Coronary artery (tissue), 2 donors: ENCODE measurements at regions not wholly inside any gene's neighbourhood (a gene's known extent, or its start where the extent isn't known, plus 50 kb on each side); places are given as distances from the start of the nearest gene placed in this dataset.

ENCODE experiments used
- DNase-seq: peaks from one replicate; pipeline ENCODE4 v3.0.0-alpha.2; 2017; ENCODE audit warnings: low spot score
- H3K27ac ChIP-seq, 2 donors: fragments of 200-600 bp; sonication (generic); one replicate each; pipeline ENCODE4 v1.5.1; 2016 to 2019
- H3K4me3 ChIP-seq: fragments of 200-600 bp; sonication (generic); 2 replicates; pipeline ENCODE4 v1.5.1; 2016; ENCODE audit warnings: mild to moderate bottlenecking, moderate library complexity
- CTCF ChIP-seq: fragments of 200-600 bp; sonication (generic); IDR thresholded peaks from one replicate; pipeline ENCODE4 v1.5.1; 2019; ENCODE audit warnings: antibody characterized with exemption

GRCh38 chr2:39534095-39534711 is 97.1 kb upstream of the MAP4K3 start:
- TF ChIP-seq CTCF, result no peak
- H3K27ac ChIP-seq, result no peak overlapping the region
- DNase-seq, result no peak
- no peak overlapping the region for H3K4me3 ChIP-seq

GRCh38 chr2:39535636-39536185 is 98.6 kb upstream of the MAP4K3 start:
- TF ChIP-seq CTCF, result no peak

GRCh38 chr2:39537150-39537549 is 100.1 kb upstream of the MAP4K3 start:
- DNase-seq, result no peak
- Histone ChIP-seq H3K4me3 (no peak overlapping the region), H3K27ac (no peak overlapping the region)
- no peak for TF ChIP-seq CTCF

More at GRCh38 chr2:39535636-39536185, 98.6 kb upstream of the MAP4K3 start:
- no peak for DNase-seq
- Histone ChIP-seq H3K27ac (no peak overlapping the region), H3K4me3 (no peak overlapping the region)

GRCh38 chr2:39538718-39539117 is 101.6 kb upstream of the MAP4K3 start:
- no peak overlapping the region for H3K4me3 ChIP-seq
- TF ChIP-seq CTCF, result no peak
- no peak overlapping the region for H3K27ac ChIP-seq
- DNase-seq, result no peak

GRCh38 chr2:39540414-39540813 is 103.3 kb upstream of the MAP4K3 start:
- Histone ChIP-seq H3K4me3 (no peak overlapping the region), H3K27ac (no peak overlapping the region)
- DNase-seq, result no peak
- TF ChIP-seq CTCF, result no peak

GRCh38 chr2:39541011-39541930 is 104.2 kb upstream of the MAP4K3 start:
- DNase-seq, result no peak
- no peak overlapping the region for H3K4me3 ChIP-seq
- no peak for TF ChIP-seq CTCF
- no peak overlapping the region for H3K27ac ChIP-seq
